K562 (cell line): ENCODE measurements at regions not wholly inside any gene's neighbourhood (a gene's known extent, or its start where the extent isn't known, plus 50 kb on each side); places are given as distances from the start of the nearest gene placed in this dataset.

Source experiments
- ATAC-seq: fragments of 200-7000 bp; cut with Tn5 transposase; 3 replicates; pipeline ENCODE4 v1.9.1; 2020; ENCODE audit warnings: moderate library complexity
- BruUV-seq: library from RNA; stranded (reverse); fragments of 400-500 nt; replicated peaks from 2 replicates; lab custom pipeline; 2021; lab: Mats Ljungman, UMichigan
- CTCF ChIA-PET: fragments of 300-600 bp; formaldehyde crosslinking; extraction: SDS; loops from one replicate; lab custom pipeline; 2021; ENCODE audit warnings: low intra/inter-chr PET ratio; lab: Yijun Ruan, JAX
- POLR2A ChIA-PET: fragments of 300-600, 350-650 bp; sonication (Branson Sonifier 250); formaldehyde crosslinking; extraction: SDS; loops from one replicate; lab custom pipeline; 2021; ENCODE audit warnings: antibody characterized with exemption, inconsistent platforms; lab: Yijun Ruan, JAX
- DNase-seq, 4 experiments: peaks; one replicate each; pipeline versions ENCODE4 v3.0.0 to v3.0.0-alpha.2; 2011 to 2018; ENCODE audit warnings: low spot score in 3 of 4, mixed read lengths in 3 of 4; ENCODE audit errors: extremely low read depth in 1 of 4
- FAIRE-seq: peaks from 2 replicates; lab custom pipeline; 2011; peaks lifted over from hg19 to GRCh38; lab: Jason Lieb, UNC
- H2AFZ ChIP-seq: 2 replicates; pipeline ENCODE4 v1.6.0; 2011; ENCODE audit warnings: low read depth, low read length, control low read depth, inconsistent platforms
- H3K27ac ChIP-seq: fragments of 200-600 bp; 3 replicates; pipeline ENCODE4 v1.8.0; 2011; ENCODE audit warnings: low read depth, mild to moderate bottlenecking, control low read depth, inconsistent platforms, low read length, moderate library complexity, mixed read lengths; ENCODE audit errors: extremely low read depth
- H3K27me3 ChIP-seq, 2 experiments: fragments of 300-600 bp in 1 of 2; 2 replicates in 1 of 2; 3 replicates in 1 of 2; pipeline versions ENCODE4 v1.6.0 to v1.8.0; 2011; ENCODE audit warnings: inconsistent platforms in 2 of 2, low read length in 2 of 2, mild to moderate bottlenecking in 1 of 2, mixed read lengths in 1 of 2, moderate library complexity in 1 of 2; ENCODE audit not compliant: control insufficient read depth in 2 of 2, insufficient read depth in 2 of 2
- H3K36me3 ChIP-seq: fragments of 300-600 bp; 3 replicates; pipeline ENCODE4 v1.8.0; 2011; ENCODE audit warnings: mild to moderate bottlenecking, low read length, inconsistent platforms; ENCODE audit not compliant: control insufficient read depth, insufficient read depth
- H3K4me1 ChIP-seq, 2 experiments: fragments of 200-600 bp in 1 of 2; replicated peaks in 1 of 2; 2 replicates in 1 of 2; 3 replicates in 1 of 2; pipeline versions ENCODE4 v1.5.1 to v1.8.0; 2011; ENCODE audit warnings: inconsistent platforms in 2 of 2, low read length in 2 of 2, mild to moderate bottlenecking in 1 of 2, mixed read lengths in 1 of 2, moderate library complexity in 1 of 2; ENCODE audit not compliant: control insufficient read depth in 2 of 2, insufficient read depth in 2 of 2
- H3K4me2 ChIP-seq: 2 replicates; pipeline ENCODE4 v1.6.1; 2011; ENCODE audit warnings: low read length, control low read depth, inconsistent platforms, mixed read lengths; ENCODE audit not compliant: insufficient read depth
- H3K4me3 ChIP-seq: fragments of 200-600 bp; sonication (generic), shearing (Covaris generic); 2 replicates; pipeline ENCODE4 v1.5.1; 2016; ENCODE audit warnings: control low read depth, inconsistent platforms
- H3K79me2 ChIP-seq: fragments of 200-600 bp; 3 replicates; pipeline ENCODE4 v1.8.0; 2011; ENCODE audit warnings: low read length, inconsistent platforms; ENCODE audit not compliant: control insufficient read depth, insufficient read depth
- H3K9ac ChIP-seq, 2 experiments: 2 replicates each; pipeline versions ENCODE4 v1.6.0 to v1.6.1; 2011; ENCODE audit warnings: low read depth in 2 of 2, low read length in 2 of 2, control low read depth in 1 of 2, inconsistent platforms in 1 of 2, mild to moderate bottlenecking in 1 of 2, mixed read lengths in 1 of 2; ENCODE audit not compliant: insufficient read depth in 1 of 2
- H3K9me1 ChIP-seq: one replicate; pipeline ENCODE4 v1.6.0; 2011; ENCODE audit warnings: inconsistent platforms, mild to moderate bottlenecking, low read length, moderate library complexity; ENCODE audit not compliant: control insufficient read depth, insufficient read depth
- H3K9me3 ChIP-seq: replicated peaks from 2 replicates; pipeline ENCODE4 v1.5.1; 2011; ENCODE audit warnings: low read depth, low read length, inconsistent platforms; ENCODE audit not compliant: control insufficient read depth, insufficient read depth
- H4K20me1 ChIP-seq: replicated peaks from 2 replicates; pipeline ENCODE4 v1.6.1; 2011; ENCODE audit warnings: low read length, inconsistent platforms, mixed read lengths; ENCODE audit not compliant: control insufficient read depth, insufficient read depth
- CREM ChIP-seq: IDR thresholded peaks from 2 replicates; pipeline ENCODE4 v1.6.1; 2014; ENCODE audit warnings: antibody characterized with exemption, low read depth
- ESRRB ChIP-seq: fragments of 250-450 bp; sonication (Bioruptor Pico); IDR thresholded peaks from 2 replicates; pipeline ENCODE4 v1.5.0; 2020; ENCODE audit warnings: mild to moderate bottlenecking, moderate library complexity, borderline replicate concordance
- HOXB6 ChIP-seq: fragments of 250-450 bp; sonication (Bioruptor Pico); IDR thresholded peaks from 2 replicates; pipeline ENCODE4 v1.5.1; 2022; ENCODE audit warnings: mild to moderate bottlenecking, borderline replicate concordance
- IFI16 ChIP-seq: fragments of 250-450 bp; sonication (Bioruptor Pico); IDR thresholded peaks from 2 replicates; pipeline ENCODE4 v2.1.2; 2022; ENCODE audit warnings: mild to moderate bottlenecking, inconsistent platforms
- MCM7 ChIP-seq, 2 experiments: fragments of 450-650 bp; IDR thresholded peaks; 2 replicates each; pipeline ENCODE4 v1.6.1; 2016 to 2018
- MTF1 ChIP-seq: fragments of 250-450 bp; sonication (Bioruptor Pico); IDR thresholded peaks from 2 replicates; pipeline ENCODE4 v1.9.0; 2021; ENCODE audit warnings: moderate library complexity, mild to moderate bottlenecking, inconsistent platforms, borderline replicate concordance
- NR0B1 ChIP-seq: fragments of 450-650 bp; IDR thresholded peaks from one replicate; pipeline ENCODE4 v1.6.1; 2018; ENCODE audit warnings: mild to moderate bottlenecking, moderate library complexity; ENCODE audit not compliant: partially characterized antibody
- RBM22 ChIP-seq: fragments of 200-400 bp; formaldehyde crosslinking; IDR thresholded peaks from 2 replicates; pipeline ENCODE4 v1.6.1; 2018; ENCODE audit warnings: low read length, low read depth; ENCODE audit not compliant: poor library complexity, severe bottlenecking
- SIN3B ChIP-seq: fragments of 450-650 bp; IDR thresholded peaks from 2 replicates; pipeline ENCODE4 v1.6.1; 2017; ENCODE audit warnings: low read depth, mild to moderate bottlenecking, moderate library complexity
- SMARCB1 ChIP-seq: IDR thresholded peaks from 2 replicates; pipeline ENCODE4 v1.6.1; 2011; ENCODE audit warnings: improper control_type of control experiment, low read depth; ENCODE audit not compliant: insufficient read length
- STAG1 ChIP-seq: sonication (generic); formaldehyde crosslinking; IDR thresholded peaks from 2 replicates; pipeline ENCODE4 v1.5.0; 2020; ENCODE audit warnings: missing genetic modification reagents, borderline replicate concordance
- WGBS: fragments of 100-300 bp; shearing (Covaris generic); methylation state at CpG from one replicate; pipeline ENCODE4 v1.1.6; 2016; ENCODE audit warnings: low coverage, mixed read lengths; ENCODE audit not compliant: insufficient coverage; ENCODE audit errors: missing lambda C conversion rate; 5-methylcytosine and 5-hydroxymethylcytosine counted together
- in situ Hi-C: fragments of 300-500 bp; cut with MboI; formaldehyde crosslinking; loops from 4 replicates; pipeline ENCODE4 v1.15.0; 2018; ENCODE audit warnings: inconsistent platforms, mixed read lengths
- intact Hi-C: fragments of 100-400 bp; cut with micrococcal nuclease; formaldehyde crosslinking; loops from 2 replicates; pipeline ENCODE4 v1.14.2; 2022

DNA sequence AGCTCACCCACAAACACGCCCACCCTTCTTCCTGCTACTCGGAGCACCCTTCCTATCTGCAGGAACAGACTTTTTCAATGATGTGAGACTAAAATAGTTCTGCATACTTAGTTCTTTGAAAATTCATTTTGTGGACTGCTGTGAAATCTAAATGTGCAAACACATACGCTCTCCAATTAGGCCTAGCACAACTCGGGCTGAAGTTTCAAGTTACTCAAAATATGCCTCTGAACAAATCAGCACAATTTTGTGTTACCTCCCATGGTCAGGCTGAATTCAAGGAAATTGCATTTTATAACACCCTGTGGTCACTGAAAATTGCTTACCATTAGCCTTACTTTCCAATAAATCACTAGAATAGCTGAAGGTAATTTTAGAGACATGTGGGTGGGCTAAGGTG is 323.8 kb upstream of the ADCY2 start (continued):
- TF ChIP-seq RBM22 (no peak), CREM (no peak), STAG1 (no peak), SIN3B (no peak)

DNA sequence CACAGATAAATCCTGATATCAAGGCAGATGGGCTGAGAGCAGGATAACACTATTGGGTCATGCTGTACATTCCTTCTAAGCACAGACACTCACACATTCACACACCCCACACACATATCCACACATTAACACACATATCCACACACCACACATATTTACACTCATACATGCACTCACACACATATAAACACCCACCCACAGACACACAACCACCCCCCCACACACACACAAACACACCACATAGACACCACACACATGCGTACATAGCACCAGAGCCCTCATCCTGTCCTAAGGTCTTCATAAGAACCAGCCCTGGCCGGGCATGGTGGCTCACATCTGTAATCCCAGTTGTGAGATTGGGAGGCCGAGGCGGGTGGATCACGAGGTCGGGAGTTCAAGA is 322.3 kb upstream of the ADCY2 start:
- Histone ChIP-seq H3K9me3 (no peaks in the 10 kb centered on the region), H3K36me3 (no peaks in the 10 kb centered on the region), H3K4me1 (no peaks in the 10 kb centered on the region), H2AFZ (no peak overlapping the region), H3K4me3 (no peak overlapping the region), H3K9me1 (no peaks in the 10 kb centered on the region), H3K9ac (no peak overlapping the region), H3K79me2 (no peaks in the 10 kb centered on the region), H3K4me2 (no peak overlapping the region), H3K27me3 (no peaks in the 10 kb centered on the region; a peak in 1 of 5 replicates), H4K20me1 (no peaks in the 10 kb centered on the region), H3K27ac (no peak overlapping the region)
- DNase-seq, result no peak
- no TSS peak for BruUV-seq
- no peak for FAIRE-seq
- intact Hi-C loops, result no loop called here
- in situ Hi-C loops, result no loop called here
- under 1% methylated on average over 6 of the region's 6 CpGs for WGBS
- TF ChIP-seq ESRRB (no peak), MTF1 (CRISPR knock-in tag) (no peak)
- no peak for ATAC-seq
- CTCF ChIA-PET, result no interaction called here
- POLR2A ChIA-PET, result no interaction called here

- H3K9me3 ChIP-seq, result no peaks in the 10 kb centered on the region
- H3K9ac ChIP-seq, result no peak overlapping the region
- WGBS, result 0% methylated on average over 1 of the region's 1 CpG
- POLR2A ChIA-PET, result interaction anchor here (1.1 kb wide), 1 partner anchor 25 kb away, joined by 3 read pairs; no protein-coding TSS in a partner anchor
- in situ Hi-C loops, result no loop called here
- H3K9me1 ChIP-seq, result no peaks in the 10 kb centered on the region
- H3K4me3 ChIP-seq, result no peak overlapping the region
- CTCF ChIA-PET, result no interaction called here
- H4K20me1 ChIP-seq, result no peaks in the 10 kb centered on the region
- DNase-seq (no peak), ATAC-seq (no peak), FAIRE-seq (no peak)
- H3K27ac ChIP-seq, result no peak overlapping the region
- no TSS peak for BruUV-seq
- H2AFZ ChIP-seq, result no peak overlapping the region
- H3K4me2 ChIP-seq, result no peak overlapping the region
- no peaks in the 10 kb centered on the region for H3K79me2 ChIP-seq
- no peaks in the 10 kb centered on the region for H3K4me1 ChIP-seq
- intact Hi-C loops, result no loop called here
- H3K27me3 ChIP-seq, result no peaks in the 10 kb centered on the region; a peak in 1 of 5 replicates
- no peaks in the 10 kb centered on the region for H3K36me3 ChIP-seq
- TF ChIP-seq MCM7 (IDR thresholded peaks at IDR 0.05), result no peak
- TF ChIP-seq CREM, result no peak
- no peak for TF ChIP-seq SMARCB1
- TF ChIP-seq HOXB6 (CRISPR knock-in tag), result no peak
- no peak for TF ChIP-seq IFI16
- TF ChIP-seq NR0B1, result no peak
Measured at GRCh38 chr5:7074176-7074575, 321.8 kb upstream of the ADCY2 start.
